Skin of body (tissue), 2 donors: ENCODE measurements at regions not wholly inside any gene's neighbourhood (a gene's known extent, or its start where the extent isn't known, plus 50 kb on each side); places are given as distances from the start of the nearest gene placed in this dataset. TPM values are rescaled to one million over a fixed set of nuclear protein-coding genes. Genes with fewer than 3 reads are reported as not detected.

Experiments
- DNase-seq: peaks from one replicate; lab custom pipeline; 2025; lab: John Stamatoyannopoulos, UW
- small RNA-seq: library from RNA; depleted of rRNA; stranded (forward); fragments of <200 nt; gene quantifications from one replicate; pipeline ENCODE3, GENCODE V24; 2014; ENCODE audit warnings: low replicate concordance

DNA sequence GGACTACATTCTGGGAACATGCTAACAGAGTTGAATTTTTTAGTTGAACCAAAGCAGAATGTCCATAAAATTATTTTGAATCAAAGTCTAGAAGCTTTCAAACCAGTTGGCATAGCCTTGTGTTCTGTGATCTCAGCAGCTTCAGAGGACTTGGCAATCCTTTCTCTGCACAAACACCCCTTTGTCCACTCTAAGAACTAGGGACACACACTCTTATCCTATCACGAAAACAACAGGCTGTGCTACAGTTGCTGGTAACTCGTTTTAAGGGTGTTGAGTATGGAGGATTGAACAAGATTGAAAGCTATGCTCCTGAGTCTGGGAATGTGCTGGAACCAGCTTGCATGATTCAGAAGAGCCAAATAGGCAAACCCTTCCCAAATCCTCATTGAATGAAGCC lies 76.4 kb upstream of the PRSS58 start:
- DNase-seq = no peak

DNA sequence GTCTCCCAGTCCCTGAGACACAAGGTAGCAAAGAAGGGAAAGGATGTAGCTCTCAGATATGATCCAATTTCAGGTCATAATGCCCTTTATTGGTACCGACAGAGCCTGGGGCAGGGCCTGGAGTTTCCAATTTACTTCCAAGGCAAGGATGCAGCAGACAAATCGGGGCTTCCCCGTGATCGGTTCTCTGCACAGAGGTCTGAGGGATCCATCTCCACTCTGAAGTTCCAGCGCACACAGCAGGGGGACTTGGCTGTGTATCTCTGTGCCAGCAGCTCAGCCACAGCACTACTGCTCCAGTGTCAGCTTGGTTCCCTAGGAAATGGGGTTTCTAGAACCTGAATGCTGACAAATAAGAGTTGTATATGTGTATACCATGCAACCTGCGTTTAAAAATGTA lies 74.6 kb upstream of the PRSS58 start:
- DNase-seq = no peak

DNA sequence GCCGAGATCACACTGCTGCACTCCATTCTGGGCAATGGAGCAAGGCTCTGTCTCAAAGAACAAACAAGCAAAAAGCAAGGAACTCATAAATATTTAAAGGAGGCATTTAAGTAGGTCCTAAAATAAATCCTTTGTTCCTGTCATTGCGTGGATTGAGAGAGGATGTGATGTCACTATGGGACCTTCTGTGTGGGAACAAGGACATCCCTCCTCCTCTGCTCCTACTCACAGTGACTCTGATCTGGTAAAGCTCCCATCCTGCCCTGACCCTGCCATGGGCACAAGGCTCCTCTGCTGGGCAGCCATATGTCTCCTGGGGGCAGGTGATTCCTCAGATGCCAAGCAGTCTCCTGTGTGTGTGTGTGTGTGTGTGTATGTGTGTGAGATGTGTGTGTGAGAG lies 74.1 kb upstream of the PRSS58 start:
- no peak for DNase-seq

DNA sequence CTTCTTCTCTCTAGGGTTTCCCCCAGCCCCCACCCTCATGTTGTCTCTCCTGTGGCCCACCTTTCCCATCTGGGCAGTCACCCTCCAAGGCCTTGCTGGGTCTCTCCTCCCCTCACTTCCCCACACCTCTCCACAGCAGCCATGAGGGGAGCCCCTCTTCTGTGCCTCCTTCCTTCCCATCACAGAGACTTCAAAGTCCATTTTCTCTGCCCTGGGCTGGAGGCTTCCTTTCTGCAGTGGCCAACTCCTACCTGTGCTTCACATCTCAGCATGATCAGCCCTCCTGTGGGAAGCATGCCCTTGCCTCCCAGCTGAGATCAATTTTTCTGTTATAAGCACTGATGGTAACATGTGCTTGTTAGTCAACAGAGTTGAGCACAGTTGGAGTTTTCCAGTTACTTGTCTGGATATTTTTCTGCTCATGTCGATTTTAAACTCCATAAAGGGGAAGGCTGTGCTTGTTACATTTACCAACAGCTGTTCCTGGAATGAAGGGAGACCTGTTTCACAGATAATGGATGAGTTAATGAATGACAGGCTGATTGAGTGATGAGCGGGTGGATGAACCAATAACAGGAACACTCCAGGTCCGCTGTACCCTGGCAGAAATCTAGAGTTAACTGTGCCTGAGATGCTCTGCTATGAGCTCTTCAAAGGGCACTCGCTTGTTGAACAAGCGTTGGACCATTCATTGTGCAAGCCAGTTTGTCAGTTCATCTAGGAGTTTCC lies 71.4 kb upstream of the PRSS58 start:
- no peak for DNase-seq

DNA sequence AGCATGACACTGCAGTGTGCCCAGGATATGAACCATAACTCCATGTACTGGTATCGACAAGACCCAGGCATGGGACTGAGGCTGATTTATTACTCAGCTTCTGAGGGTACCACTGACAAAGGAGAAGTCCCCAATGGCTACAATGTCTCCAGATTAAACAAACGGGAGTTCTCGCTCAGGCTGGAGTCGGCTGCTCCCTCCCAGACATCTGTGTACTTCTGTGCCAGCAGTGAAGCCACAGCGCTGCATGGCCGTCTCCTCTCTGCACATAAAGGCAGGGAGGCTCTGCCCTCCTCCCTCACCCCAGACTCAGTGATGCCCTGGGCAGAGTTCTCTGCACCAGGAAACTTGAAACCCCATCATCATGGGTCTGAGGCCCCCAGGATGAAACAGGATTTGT lies 70.7 kb upstream of the PRSS58 start:
- DNase-seq = no peak

DNA sequence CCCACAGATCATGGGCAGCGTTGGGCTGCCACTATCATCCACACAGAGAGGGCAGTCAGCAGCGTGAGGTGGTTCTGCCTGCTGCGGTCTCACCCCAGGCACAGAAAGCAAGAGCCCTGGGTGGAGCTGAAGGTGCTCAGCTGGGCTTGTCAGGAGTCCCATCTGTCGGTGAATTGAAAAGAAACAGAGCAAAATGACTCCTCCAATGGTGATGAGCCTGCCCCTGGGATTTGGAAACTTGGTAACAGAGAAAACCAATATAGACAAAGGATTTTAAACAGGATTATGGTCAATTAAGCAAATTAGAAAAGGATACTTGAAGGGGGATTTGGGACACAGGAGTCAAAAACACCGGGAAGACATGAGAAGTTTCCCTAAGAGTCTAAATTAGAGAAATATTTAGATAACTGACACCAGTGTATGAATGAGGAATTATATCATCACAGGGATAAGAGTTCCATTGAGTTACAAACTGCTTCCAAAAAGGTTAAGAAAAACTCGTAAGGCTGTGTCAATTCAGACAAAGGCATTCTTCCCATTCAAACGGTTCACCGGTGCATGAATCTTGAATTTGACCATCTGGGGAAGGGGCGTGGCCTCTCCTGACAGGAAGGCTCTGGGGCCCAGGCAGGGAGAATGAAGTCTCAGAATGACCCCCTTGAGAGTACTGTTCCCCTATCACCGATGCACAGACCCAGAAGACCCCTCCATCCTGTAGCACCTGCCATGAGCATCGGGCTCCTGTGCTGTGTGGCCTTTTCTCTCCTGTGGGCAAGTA lies 70.0 kb upstream of the PRSS58 start:
- no peak for DNase-seq

DNA sequence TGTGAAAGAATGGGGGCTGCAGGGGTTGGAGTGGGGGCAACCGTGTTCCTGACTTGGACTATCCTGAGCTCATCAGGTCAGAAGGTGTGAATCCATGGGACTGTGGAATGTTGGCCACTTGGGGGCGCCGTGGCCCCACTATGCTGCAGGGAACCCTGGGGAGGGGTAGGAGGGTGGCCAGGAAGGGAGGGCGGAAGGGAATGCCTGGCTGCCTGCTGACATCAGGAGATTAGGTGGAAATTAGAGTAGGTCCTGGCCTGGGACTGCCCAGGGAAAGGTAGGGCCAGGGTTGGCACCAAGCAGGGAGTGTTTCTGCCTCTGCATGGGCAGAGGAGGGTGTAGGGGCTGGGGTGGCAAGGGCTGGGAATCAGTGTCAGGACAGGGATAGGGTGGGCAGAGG lies 65.8 kb upstream of the PRSS58 start:
- DNase-seq = no peak

DNA sequence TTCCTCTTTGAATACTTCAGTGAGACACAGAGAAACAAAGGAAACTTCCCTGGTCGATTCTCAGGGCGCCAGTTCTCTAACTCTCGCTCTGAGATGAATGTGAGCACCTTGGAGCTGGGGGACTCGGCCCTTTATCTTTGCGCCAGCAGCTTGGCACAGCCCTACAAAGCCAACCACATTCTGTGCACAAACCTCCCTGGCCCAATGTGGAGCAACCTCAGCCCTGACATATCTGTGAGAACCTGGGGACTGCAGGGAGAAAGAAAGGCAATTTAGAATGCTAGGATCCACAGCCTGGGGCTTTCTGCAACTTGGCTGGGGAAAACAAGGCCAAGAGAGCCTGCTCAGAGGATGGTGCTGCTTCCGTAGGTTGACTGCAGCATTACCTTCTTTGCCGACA lies 63.5 kb upstream of the PRSS58 start:
- no peak for DNase-seq

DNA sequence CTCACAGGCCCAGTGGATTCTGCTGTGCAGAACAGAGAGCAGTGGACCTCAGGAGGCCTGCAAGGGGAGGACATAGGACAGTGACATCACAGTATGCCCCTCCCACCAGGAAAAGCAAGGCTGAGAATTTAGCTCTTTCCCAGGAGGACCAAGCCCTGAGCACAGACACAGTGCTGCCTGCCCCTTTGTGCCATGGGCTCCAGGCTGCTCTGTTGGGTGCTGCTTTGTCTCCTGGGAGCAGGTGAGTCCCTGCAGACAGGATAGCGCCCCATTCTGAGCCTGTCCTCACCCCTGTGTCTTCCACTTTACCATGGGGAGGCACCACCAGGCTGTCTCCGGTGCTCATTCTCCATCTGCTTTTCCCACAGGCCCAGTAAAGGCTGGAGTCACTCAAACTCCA lies 63.0 kb upstream of the PRSS58 start:
- DNase-seq = no peak

DNA sequence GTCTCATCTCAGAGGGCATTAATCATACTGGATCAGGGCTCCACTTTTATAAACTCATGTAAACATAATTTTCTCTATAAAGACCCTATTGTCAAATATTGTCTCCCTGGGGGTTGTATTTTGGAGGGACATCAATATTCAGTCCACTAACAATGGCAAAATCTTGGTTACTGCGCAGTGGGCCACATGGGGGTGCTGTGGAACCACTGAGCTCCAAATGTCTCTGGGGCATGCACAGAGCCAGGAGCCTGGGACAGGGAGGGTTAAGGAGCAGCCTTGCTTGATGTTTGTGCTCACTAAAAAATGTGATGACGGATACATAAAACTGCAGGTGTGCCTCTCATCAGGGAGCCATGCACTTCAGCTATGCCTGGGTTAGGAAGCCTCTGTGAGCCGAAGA lies 62.1 kb upstream of the PRSS58 start:
- no peak for DNase-seq

DNA sequence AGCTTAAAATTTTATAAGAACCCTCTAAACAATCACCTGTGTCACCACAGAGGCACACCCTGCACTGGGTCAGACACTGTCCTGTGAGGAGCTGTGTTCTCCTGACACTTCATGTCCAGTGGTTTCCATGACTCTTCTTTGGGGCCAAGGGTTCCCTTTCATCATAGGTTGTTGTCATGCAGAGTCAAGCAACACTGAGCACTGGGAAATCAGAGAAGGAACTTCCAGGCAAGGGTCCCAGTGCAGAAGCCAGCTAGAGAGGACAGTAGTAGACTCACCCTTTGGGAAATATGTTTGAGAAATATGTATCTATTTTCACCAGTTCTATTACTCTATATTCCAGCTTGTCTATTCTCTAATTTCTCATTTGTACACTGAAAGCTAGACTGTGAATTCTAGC lies 56.4 kb upstream of the PRSS58 start:
- DNase-seq = no peak

DNA sequence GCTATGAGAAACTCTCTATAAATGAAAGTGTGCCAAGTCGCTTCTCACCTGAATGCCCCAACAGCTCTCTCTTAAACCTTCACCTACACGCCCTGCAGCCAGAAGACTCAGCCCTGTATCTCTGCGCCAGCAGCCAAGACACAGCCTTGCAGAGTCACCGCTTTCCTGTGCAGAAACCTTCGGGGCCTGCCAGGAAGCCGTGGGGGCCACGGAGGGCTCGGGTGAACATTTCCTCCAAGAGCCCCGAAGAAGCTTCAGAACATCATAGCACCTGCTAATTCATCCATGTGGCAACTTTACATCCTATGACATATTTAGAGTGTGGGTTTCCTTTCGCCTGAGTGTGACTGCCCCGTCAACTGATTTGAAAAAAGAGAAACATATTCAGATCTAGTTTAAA lies 55.7 kb upstream of the PRSS58 start:
- DNase-seq = no peak

DNA sequence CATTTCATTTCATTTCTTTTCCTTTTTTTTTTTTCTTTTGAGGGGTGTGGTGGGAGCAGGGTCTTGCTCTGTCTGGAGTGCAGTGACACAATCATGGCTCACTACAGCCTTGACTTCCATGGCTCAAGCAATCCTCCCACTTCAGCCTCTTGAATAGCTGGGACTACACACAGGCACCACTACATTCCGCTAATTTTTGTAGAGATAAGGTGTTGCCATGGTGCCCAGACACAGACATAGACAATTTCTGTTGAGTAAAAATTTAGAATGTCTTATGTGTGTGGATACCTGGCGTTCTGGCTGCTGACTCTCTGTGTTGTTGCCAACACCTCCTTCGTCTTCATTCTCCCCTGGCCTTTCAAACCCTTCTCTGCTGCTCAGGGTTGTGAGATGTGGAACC lies 54.0 kb upstream of the PRSS58 start:
- DNase-seq = no peak

DNA sequence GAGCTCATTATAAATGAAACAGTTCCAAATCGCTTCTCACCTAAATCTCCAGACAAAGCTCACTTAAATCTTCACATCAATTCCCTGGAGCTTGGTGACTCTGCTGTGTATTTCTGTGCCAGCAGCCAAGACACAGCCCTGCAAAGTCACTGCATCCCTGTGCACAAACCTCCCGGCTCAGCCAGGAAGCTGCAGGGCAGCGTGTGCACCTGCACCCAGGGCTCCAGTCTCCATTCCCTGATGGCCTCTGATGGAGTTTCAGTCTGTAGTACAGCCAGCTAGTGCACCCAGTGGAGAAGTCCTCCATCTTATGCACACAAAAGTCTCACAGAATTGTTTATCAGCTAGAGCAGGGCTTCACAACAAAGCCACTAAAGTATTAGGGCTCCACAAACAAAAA lies 51.1 kb upstream of the PRSS58 start:
- DNase-seq = no peak

DNA sequence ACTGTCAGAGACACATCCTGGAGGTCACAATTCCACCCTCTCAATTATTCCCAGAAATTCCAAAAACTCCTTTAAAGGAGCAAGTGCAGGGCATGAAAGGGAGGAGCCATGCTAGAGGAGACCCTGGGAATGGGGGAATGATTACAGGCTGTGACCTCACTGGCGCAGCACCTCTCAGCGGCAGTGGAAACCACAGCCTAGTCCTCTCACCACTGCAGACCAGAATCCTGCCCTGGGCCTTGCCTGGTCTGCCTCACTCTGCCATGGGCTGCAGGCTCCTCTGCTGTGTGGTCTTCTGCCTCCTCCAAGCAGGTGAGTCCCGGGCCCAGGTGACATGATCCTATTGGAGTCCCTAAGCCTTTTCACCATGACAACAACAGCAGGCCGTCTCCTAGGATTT lies 50.5 kb upstream of the PRSS58 start:
- DNase-seq = no peak

Small RNA genes in the stretch of these regions (small RNA-seq; reads per million reads assigned to genes)
- gene TRBV5-2 = not detected
- gene TRBV8-1 = not detected
- not detected for gene TRBV8-2
